Muscle layer of colon (tissue), 2 donors: ENCODE measurements at regions not wholly inside any gene's neighbourhood (a gene's known extent, or its start where the extent isn't known, plus 50 kb on each side); places are given as distances from the start of the nearest gene placed in this dataset.

ENCODE experiments used
- H3K27ac ChIP-seq: one replicate; pipeline ENCODE4 v1.7.0; 2013; ENCODE audit warnings: low read depth, mild to moderate bottlenecking, low read length, moderate library complexity
- H3K27me3 ChIP-seq, 2 donors: one replicate each; pipeline ENCODE4 v1.7.0; 2013; ENCODE audit warnings: low read length in 2 of 2, mild to moderate bottlenecking in 2 of 2; ENCODE audit not compliant: insufficient read depth in 2 of 2, control insufficient read depth in 1 of 2
- H3K36me3 ChIP-seq: one replicate; pipeline ENCODE4 v1.7.0; 2013; ENCODE audit warnings: mild to moderate bottlenecking, low read length; ENCODE audit not compliant: insufficient read depth
- H3K4me1 ChIP-seq: one replicate; pipeline ENCODE4 v1.7.0; 2013; ENCODE audit warnings: mild to moderate bottlenecking, low read length; ENCODE audit not compliant: insufficient read depth
- H3K4me3 ChIP-seq, 2 donors: one replicate each; pipeline ENCODE4 v1.7.0; 2013; ENCODE audit warnings: low read length in 2 of 2, low read depth in 1 of 2, mild to moderate bottlenecking in 1 of 2, moderate library complexity in 1 of 2
- H3K9ac ChIP-seq: one replicate; pipeline ENCODE4 v1.7.0; 2013; ENCODE audit warnings: low read length
- H3K9me3 ChIP-seq: one replicate; pipeline ENCODE4 v1.7.0; 2013; ENCODE audit warnings: mild to moderate bottlenecking, low read length
- donor health status: abdominal sarcoma.
- donor health status: Adenocarcinoma of cecum.

DNA sequence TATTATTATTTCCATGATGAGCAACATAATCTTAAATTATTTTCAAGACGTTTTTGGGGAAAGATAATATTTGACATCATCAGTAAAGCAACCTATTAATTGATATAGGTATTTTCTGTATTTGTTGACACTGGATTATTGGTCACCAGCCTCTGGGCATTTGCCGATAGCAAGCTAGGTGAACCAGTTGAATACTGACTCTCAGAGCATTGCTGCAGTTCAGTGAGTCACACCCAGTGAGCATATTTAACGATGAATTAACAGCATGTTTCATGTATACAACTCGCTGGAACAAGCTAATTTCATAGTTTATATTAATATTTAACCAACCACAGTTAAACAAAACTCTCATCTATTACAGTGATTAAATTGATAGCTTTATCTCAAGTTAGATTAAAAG lies 1006.0 kb upstream of the DIAPH2 start:
- no peaks in the 10 kb centered on the region for H3K27me3 ChIP-seq
- H3K4me1 ChIP-seq: no peaks in the 10 kb centered on the region
- H3K9me3 ChIP-seq: no peaks in the 10 kb centered on the region
- no peak overlapping the region for H3K9ac ChIP-seq
- H3K36me3 ChIP-seq: no peaks in the 10 kb centered on the region
- no peak overlapping the region for H3K4me3 ChIP-seq
- no peak overlapping the region for H3K27ac ChIP-seq

DNA sequence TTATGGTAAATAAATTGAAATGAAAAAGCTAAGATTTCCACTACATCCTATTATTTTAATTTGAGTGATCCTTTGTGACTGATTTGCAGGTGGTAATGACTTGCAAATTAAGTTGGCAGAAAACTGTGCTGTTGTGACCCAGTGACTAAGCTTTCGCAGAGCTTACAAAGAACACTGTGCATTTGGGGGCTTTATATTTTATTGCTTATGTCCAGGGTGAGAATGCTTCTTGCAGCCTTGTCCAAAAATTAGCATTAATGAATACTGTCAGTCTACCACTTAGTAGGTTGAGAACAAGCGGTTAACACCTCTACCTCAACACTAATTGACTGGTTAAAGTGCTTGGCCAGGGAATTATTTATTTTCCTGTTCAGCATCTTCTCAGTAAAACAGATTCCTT lies 991.3 kb upstream of the DIAPH2 start:
- Histone ChIP-seq H3K27ac (no peak overlapping the region), H3K4me1 (no peaks in the 10 kb centered on the region), H3K27me3 (no peaks in the 10 kb centered on the region), H3K4me3 (no peak overlapping the region), H3K9ac (no peak overlapping the region), H3K9me3 (no peaks in the 10 kb centered on the region), H3K36me3 (no peaks in the 10 kb centered on the region)

DNA sequence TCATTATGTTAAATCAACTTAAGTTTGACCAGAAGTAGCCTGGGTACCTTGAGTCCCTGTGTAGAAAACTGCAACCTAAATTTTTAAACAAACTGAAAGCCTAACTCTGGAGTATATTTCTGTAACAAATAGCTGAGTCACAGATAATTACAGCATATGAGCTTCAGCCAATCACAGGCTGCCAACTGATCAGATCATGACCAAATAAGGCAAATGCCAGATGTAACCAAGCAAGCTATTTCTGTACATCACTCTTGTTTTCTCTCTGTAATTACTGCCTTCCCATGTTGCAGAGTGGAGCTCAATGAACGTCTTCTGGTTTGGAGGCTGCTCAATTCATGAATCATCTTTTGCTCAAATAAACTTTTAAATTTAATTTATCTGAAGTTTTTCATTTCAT lies 980.9 kb upstream of the DIAPH2 start:
- Histone ChIP-seq H3K9ac (no peak overlapping the region), H3K36me3 (no peaks in the 10 kb centered on the region), H3K27ac (no peak overlapping the region), H3K4me1 (no peaks in the 10 kb centered on the region), H3K4me3 (no peak overlapping the region), H3K27me3 (no peaks in the 10 kb centered on the region), H3K9me3 (no peaks in the 10 kb centered on the region)

DNA sequence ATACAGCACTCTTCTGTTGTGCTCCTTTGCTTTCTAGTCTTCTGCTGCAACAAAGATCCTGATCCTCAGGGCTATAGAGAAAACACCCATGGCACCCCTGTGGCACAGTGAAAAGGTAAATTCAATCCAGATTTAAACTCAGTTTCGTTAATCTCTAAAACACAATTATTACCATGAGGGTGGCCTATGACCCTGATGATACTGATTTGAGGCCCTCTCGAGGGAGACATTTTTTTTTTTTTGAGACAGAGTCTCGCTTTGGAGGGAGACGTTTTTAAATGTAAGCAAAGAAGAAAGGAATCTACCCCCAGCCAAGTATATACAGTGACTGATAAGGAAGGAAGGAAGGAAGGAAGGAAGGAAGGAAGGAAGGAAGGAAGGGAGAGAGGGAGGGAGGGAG lies 967.8 kb upstream of the DIAPH2 start:
- Histone ChIP-seq H3K36me3 (no peaks in the 10 kb centered on the region), H3K9ac (no peak overlapping the region), H3K4me1 (no peaks in the 10 kb centered on the region), H3K27me3 (no peaks in the 10 kb centered on the region), H3K4me3 (no peak overlapping the region), H3K27ac (no peak overlapping the region), H3K9me3 (no peaks in the 10 kb centered on the region)

DNA sequence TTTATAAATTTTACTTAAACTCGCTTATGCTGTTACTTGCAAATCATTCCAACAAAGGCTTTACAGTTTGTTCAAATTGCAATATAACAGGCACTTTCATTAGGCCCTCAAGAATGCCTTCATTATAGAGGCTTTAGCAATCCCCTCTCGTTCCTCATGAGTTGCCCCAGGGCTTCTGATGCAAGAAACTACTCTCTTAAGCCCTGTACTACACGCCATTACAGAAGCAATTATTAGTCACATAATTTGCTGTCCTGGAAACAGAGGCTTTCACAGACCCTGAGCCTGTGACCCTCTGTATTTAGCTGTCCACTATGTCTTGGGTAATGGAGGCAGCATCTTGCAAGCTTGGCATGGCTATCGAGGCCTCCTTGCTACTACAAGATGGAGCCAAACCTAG lies 965.9 kb upstream of the DIAPH2 start:
- H3K27ac ChIP-seq: no peak overlapping the region
- H3K9ac ChIP-seq: no peak overlapping the region
- no peaks in the 10 kb centered on the region for H3K4me1 ChIP-seq
- no peak overlapping the region for H3K4me3 ChIP-seq
- no peaks in the 10 kb centered on the region for H3K27me3 ChIP-seq
- no peaks in the 10 kb centered on the region for H3K36me3 ChIP-seq
- no peaks in the 10 kb centered on the region for H3K9me3 ChIP-seq

DNA sequence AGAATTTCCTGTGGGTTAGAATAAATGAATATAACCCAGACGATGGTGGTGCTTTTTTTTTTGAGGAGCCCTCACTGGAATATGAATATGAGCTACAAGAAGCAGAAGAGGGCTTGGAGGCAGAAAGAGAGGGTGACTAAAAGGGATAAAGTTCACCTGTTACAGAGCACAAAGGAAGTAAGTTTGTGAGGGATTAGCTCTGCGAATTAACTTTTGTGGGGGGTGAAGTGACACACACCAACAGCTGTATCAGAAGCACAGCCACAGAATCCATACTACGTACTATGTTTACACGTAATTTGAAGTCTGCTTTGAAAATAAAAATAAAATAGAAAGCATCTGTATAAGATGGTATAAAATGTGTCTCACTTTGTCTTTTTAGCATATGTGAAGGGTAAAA lies 963.6 kb upstream of the DIAPH2 start:
- H3K4me3 ChIP-seq: no peak overlapping the region
- H3K36me3 ChIP-seq: no peaks in the 10 kb centered on the region
- no peaks in the 10 kb centered on the region for H3K27me3 ChIP-seq
- H3K9me3 ChIP-seq: no peaks in the 10 kb centered on the region
- no peak overlapping the region for H3K9ac ChIP-seq
- no peaks in the 10 kb centered on the region for H3K4me1 ChIP-seq
- no peak overlapping the region for H3K27ac ChIP-seq

DNA sequence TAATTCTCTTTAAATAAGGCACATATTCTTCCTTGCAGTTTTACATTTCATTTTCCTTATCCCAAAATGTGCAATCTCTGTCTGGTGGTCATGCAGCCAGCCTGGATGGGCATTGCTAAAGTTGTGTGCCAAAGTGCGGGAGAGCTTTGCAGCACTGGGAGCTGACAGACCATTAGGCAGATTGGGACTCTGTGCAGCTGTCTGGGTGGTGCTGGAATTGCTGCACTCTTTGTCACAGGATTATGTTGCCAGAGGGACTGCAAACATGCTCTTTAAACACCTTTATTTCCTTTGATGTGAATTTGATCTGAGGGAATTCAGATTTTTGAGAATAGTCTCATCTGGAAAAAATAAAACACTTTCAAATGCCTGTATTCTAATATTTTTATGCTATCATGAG lies 956.2 kb upstream of the DIAPH2 start:
- H3K27me3 ChIP-seq: no peaks in the 10 kb centered on the region
- no peak overlapping the region for H3K4me3 ChIP-seq
- H3K36me3 ChIP-seq: no peaks in the 10 kb centered on the region
- H3K27ac ChIP-seq: no peak overlapping the region
- H3K9me3 ChIP-seq: no peaks in the 10 kb centered on the region
- H3K4me1 ChIP-seq: no peaks in the 10 kb centered on the region
- no peak overlapping the region for H3K9ac ChIP-seq

DNA sequence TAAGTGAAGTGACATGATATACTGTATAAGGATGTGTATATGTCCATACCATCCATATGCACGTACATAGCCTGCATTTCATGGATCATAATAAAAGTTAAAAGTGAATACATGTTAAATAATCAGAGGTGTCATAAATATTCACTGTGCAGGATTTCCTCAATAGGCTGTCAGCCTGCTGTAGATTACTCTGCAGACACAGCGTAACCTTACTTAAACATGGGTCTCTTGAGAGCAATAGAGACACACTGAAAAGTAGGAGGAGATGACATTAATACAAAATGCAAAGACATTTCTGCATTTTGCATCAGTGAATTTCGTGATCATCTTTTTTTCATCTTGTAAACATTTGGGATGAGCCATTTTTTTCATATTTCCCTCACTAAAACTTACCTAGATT lies 955.2 kb upstream of the DIAPH2 start:
- Histone ChIP-seq H3K4me1 (no peaks in the 10 kb centered on the region), H3K27ac (no peak overlapping the region), H3K9me3 (no peaks in the 10 kb centered on the region), H3K4me3 (no peak overlapping the region), H3K36me3 (no peaks in the 10 kb centered on the region), H3K27me3 (no peaks in the 10 kb centered on the region), H3K9ac (no peak overlapping the region)

DNA sequence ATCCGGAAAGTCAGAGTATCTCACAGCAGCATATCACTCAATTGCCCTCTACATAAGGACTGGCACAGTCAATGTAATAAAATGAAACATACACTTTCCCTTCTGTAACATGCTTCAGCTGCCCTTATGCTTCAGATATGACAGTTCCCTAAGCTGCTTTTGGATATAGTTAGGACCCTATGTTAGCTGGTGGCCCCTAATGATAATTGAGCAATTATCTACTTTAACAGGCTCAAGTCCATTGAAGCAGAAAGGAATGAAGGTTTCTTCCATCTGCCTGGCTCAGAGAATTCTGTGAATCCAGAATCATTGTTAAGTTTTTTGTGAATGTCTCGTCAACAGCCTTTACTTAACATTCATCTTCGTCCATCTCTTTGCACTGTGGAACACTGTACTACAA lies 951.2 kb upstream of the DIAPH2 start:
- Histone ChIP-seq H3K36me3 (no peaks in the 10 kb centered on the region), H3K27ac (no peak overlapping the region), H3K9me3 (no peaks in the 10 kb centered on the region), H3K9ac (no peak overlapping the region), H3K27me3 (no peaks in the 10 kb centered on the region), H3K4me3 (no peak overlapping the region), H3K4me1 (no peaks in the 10 kb centered on the region)

DNA sequence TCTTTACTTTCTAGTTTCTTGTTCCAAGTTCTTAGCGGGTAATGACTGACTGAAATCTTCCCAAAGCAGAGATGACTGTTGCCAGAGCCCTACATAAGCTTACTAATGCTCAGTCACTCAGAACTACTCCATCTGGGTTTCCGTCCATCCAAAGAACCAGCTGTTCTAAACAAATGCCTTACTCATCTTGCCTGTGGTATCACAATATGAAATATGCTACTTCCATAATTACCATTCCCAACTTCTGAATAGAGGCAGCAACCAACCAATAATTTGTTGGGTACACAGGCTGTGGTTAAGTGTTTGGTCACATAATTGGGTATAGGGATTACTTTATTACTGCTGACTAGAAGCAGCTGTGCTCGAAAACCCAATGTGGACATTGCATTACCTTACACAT lies 930.2 kb upstream of the DIAPH2 start:
- no peaks in the 10 kb centered on the region for H3K4me1 ChIP-seq
- H3K36me3 ChIP-seq: no peaks in the 10 kb centered on the region
- H3K9ac ChIP-seq: no peak overlapping the region
- H3K9me3 ChIP-seq: no peaks in the 10 kb centered on the region
- H3K4me3 ChIP-seq: no peak overlapping the region
- H3K27ac ChIP-seq: no peak overlapping the region
- H3K27me3 ChIP-seq: no peaks in the 10 kb centered on the region

DNA sequence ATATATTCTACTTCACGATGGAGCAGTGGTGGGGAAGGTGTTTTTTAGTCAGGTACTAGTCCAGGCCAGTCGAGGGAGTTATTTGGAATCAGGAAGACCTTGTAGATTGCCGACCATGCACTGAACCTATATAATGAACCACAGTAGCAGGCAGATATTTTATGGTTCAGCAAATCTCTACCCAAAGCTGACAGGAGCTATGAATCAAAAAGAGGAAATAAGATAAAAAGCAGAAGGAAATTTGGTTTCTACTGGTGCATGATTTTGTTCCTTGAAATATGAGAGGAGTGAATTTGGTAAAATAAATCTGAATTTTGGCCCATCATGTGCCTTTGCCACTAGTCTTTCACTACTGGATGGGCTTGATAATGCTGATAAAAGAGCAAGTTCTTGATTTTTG lies 924.3 kb upstream of the DIAPH2 start:
- H3K36me3 ChIP-seq: no peaks in the 10 kb centered on the region
- H3K4me3 ChIP-seq: no peak overlapping the region
- no peak overlapping the region for H3K27ac ChIP-seq
- H3K9ac ChIP-seq: no peak overlapping the region
- no peaks in the 10 kb centered on the region for H3K27me3 ChIP-seq
- no peaks in the 10 kb centered on the region for H3K4me1 ChIP-seq
- no peaks in the 10 kb centered on the region for H3K9me3 ChIP-seq

DNA sequence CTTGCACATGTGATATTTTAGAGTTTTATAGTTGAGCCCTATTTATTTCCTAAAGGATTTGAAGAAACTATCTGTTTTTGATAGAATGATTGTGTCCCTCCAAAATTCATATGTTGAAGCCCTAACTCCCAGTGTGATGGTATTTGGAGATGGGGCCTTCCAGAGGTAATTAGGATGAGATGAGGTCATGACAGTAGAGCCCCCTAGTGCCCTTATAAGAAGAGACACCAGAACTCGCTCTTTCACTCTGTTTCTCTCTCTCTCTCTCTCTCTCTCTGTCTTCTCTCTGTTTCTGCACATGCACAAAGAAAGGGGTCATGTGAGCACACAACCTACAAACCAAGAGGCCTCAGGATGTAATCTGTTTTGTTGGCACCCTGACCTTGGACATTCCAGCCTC lies 921.9 kb upstream of the DIAPH2 start:
- Histone ChIP-seq H3K9me3 (no peaks in the 10 kb centered on the region), H3K9ac (no peak overlapping the region), H3K4me1 (no peaks in the 10 kb centered on the region), H3K4me3 (no peak overlapping the region), H3K36me3 (no peaks in the 10 kb centered on the region), H3K27ac (no peak overlapping the region), H3K27me3 (no peaks in the 10 kb centered on the region)
